NCI-H2107 treated with DMSO at 0.1 percent for 48 hours (cell line): ENCODE measurements at regions not wholly inside any gene's neighbourhood (a gene's known extent, or its start where the extent isn't known, plus 50 kb on each side); places are given as distances from the start of the nearest gene placed in this dataset.
"Not testable (repeated sequence)": the region's sequence is repeated elsewhere in the genome, so short reads cannot be mapped to it uniquely, and the experiment has no call there.

ENCODE experiments used
- DNase-seq: peaks from one replicate; lab custom pipeline; 2025; ENCODE audit not compliant: unreplicated experiment; lab: John Stamatoyannopoulos, UW

GRCh38 chr6:10343320-10343719, 71.6 kb downstream of the TFAP2A start:
- no peak for DNase-seq

- DNase-seq: peak; percentile 3
These were observed 73.3 kb downstream of the TFAP2A start for GRCh38 chr6:10341605-10342004.

- no peak for DNase-seq
These were observed 76.7 kb downstream of the TFAP2A start for GRCh38 chr6:10338151-10338550.

- not testable (repeated sequence) for DNase-seq
These were observed 77.5 kb downstream of the TFAP2A start for GRCh38 chr6:10337376-10337775.

- no peak for DNase-seq
These were observed 82.8 kb downstream of the TFAP2A start for GRCh38 chr6:10332111-10332510.

GRCh38 chr6:10331334-10331968, 83.4 kb downstream of the TFAP2A start:
- no peak for DNase-seq

GRCh38 chr6:10330515-10330914, 84.4 kb downstream of the TFAP2A start:
- DNase-seq: no peak

GRCh38 chr6:10323018-10323417, 91.9 kb downstream of the TFAP2A start:
- no peak for DNase-seq

GRCh38 chr6:10320291-10320690, 94.6 kb downstream of the TFAP2A start:
- DNase-seq: no peak

GRCh38 chr6:10316373-10316721, 98.5 kb downstream of the TFAP2A start:
- no peak for DNase-seq

- no peak for DNase-seq
These were observed 99.1 kb downstream of the TFAP2A start for GRCh38 chr6:10315658-10316372.

- DNase-seq: no peak
These were observed 99.8 kb downstream of the TFAP2A start for GRCh38 chr6:10315034-10315433.

GRCh38 chr6:10314163-10314955, 100.5 kb downstream of the TFAP2A start:
- DNase-seq: no peak

- DNase-seq: no peak
These were observed 101.1 kb downstream of the TFAP2A start for GRCh38 chr6:10313799-10314162.

- DNase-seq: peak; percentile 47
These were observed 102.4 kb downstream of the TFAP2A start for GRCh38 chr6:10312445-10312844.

GRCh38 chr6:10311546-10312405, 103.1 kb downstream of the TFAP2A start:
- not testable (repeated sequence) for DNase-seq

GRCh38 chr6:10310826-10311225, 104.0 kb downstream of the TFAP2A start:
- DNase-seq: peak; percentile 54

GRCh38 chr6:10310330-10310653, 104.6 kb downstream of the TFAP2A start:
- no peak for DNase-seq

GRCh38 chr6:10309457-10310329, 105.2 kb downstream of the TFAP2A start:
- DNase-seq: peak; percentile 40

- DNase-seq: no peak
These were observed 107.4 kb downstream of the TFAP2A start for GRCh38 chr6:10307476-10307875.
